Medulla oblongata (tissue), 1 donor: ENCODE measurements at regions not wholly inside any gene's neighbourhood (a gene's known extent, or its start where the extent isn't known, plus 50 kb on each side); places are given as distances from the start of the nearest gene placed in this dataset.
A peak's percentile ranks its signal among the peaks of the same experiment; 100 is the strongest.

Experiments
- DNase-seq: peaks from one replicate; pipeline ENCODE4 v3.0.0-alpha.2; 2015; ENCODE audit errors: extremely low spot score

GRCh38 chr16:6207580-6207979 lies 1110.0 kb upstream of the EEF2KMT start:
- no peak for DNase-seq

DNA sequence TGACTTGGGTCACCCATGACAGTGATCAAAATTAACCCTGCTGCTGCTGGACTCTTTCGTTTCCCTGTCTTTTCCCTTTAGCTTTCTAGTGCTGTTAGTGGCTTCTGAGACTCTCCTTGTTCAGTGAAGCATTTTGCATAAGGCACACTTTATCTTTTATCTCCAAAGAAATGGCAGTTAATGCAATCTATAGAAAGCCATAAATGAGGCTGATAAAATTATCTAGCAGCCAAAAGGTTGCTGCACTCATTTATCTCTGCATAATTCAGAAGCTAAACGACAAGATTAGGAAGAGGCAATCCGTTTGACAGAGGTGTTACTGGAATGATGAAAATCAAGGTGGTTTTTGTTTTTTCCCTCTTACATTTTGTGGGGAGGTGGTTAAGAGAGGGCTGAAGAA lies 1109.5 kb upstream of the EEF2KMT start:
- no peak for DNase-seq

DNA sequence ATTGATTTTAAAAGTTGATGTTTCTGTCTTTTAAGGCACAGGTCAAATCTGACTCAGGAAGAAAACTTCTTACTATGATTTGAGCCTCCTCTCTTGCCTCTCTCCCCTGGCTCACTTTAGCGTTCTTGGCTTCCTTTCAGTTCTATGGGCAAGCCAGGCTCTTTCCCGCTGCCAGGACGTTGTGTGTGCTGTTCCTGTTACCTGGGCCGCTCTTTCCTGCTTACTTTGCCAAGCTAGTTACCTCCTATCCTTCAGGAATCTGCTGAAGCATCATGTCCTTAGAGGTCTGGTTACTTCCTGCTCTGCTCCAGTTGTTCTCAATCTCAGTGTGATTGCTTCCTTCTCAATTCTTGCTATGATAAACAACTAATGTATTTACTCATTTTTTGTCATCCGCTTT lies 1108.5 kb upstream of the EEF2KMT start:
- no peak for DNase-seq

DNA sequence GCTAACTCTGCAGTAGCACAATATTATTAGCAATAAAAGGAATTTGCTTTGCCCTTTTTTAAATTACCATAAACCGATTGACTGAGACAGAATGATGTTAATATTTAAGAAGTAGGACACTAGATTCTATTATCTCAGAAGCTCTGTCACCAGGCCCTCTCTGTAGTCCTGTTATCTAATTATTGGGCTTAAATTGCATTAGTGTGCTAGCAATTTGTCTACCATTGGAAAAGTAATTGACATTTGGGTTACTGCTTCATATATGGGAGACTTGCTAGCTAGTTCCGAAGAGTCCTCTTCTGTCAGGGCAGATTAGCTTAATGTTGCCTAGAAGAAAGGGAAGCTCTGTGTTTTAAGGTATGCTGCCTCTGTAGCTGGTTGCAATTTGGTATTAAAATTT lies 1107.3 kb upstream of the EEF2KMT start:
- no peak for DNase-seq

GRCh38 chr16:6200861-6201260 lies 1103.3 kb upstream of the EEF2KMT start:
- no peak for DNase-seq

- DNase-seq, result no peak
Measured at GRCh38 chr16:6200271-6200670, 1102.7 kb upstream of the EEF2KMT start.

DNA sequence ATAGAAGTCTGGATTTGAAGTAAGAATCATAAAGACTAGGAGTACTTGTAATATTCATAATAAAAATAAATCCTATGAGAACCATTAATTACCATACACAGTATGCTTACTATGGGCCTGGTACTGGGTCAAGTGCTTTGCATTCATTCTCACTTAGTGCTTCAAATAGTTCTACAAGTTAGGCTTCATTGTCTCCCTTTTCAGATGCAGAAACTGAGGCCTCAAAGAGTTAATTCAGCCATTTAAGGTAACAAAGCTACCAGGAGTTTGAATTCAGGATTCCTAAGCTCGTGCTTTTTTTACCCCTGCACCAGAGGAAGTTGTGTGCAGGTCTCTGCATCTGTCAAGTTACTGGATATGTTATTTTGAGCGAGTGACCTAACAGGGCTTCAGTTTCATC lies 1098.4 kb upstream of the EEF2KMT start:
- no peak for DNase-seq

DNA sequence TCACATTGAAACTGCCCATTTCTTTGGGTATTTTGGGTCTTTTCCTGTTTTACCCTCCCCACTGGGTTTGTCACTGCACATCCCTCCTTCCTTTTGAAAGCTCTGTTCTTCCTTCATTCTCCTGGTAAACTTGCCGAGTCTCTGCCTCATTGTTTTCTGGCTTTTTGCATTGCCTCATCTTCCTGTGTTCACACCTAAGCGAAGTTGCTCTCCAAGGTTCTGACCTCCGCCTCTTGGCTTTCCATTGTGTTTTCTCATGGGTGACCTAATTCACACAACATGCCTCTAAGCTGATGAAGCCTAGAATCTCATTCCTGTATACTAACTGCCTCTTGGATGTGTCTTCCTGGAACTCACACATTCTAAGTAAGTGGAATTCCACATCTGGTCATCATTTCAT lies 1096.1 kb upstream of the EEF2KMT start:
- no peak for DNase-seq

- DNase-seq, result no peak
Measured at GRCh38 chr16:6192984-6193383, 1095.4 kb upstream of the EEF2KMT start.

DNA sequence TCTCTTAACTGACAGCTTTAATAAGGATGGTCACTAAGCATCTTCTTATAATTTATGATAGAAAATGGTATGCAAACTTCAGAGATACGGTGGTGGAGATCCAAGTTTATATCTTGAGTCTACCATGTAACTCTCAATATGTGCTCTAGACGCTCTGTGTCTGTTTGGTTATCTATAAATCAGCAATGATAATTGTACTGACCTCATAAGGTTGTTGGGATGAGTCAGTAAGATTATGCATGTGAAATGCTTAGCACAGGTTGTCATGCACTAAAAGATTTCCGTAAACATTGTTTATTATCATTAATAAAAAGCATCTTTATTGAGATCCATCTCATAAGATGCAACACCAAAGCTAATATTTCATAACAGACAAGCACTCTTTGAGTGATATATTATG lies 1094.9 kb upstream of the EEF2KMT start:
- no peak for DNase-seq

- DNase-seq, result no peak
Measured at GRCh38 chr16:6190776-6191175, 1093.2 kb upstream of the EEF2KMT start.

GRCh38 chr16:6189216-6189615 lies 1091.6 kb upstream of the EEF2KMT start:
- peak; percentile 9 for DNase-seq

DNA sequence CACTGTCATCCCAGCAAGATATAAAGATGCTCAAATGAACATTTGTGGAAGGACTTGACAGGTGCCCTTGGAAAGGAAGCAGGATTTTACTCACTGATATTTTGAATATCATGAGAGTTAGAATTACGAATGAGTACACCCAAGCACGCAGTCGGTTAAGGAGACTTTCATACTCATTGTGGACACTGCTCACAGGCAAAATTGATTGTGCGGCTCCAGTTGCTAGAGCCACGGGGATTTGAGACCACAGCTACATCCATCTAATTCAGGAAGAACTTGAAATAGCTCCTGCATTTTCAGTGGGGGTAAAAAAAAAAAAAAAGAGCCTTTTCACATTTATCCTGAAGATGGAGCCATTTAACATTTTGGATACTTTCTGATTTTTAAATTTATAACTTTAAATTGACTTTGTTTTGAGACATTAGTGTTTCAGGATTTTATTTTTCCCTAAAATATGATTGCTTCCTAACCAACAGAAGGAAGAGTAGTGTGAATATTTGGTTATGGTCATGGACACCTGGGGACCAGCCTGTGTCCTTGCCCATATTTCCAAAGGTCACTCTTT lies 1080.1 kb upstream of the EEF2KMT start:
- no peak for DNase-seq

DNA sequence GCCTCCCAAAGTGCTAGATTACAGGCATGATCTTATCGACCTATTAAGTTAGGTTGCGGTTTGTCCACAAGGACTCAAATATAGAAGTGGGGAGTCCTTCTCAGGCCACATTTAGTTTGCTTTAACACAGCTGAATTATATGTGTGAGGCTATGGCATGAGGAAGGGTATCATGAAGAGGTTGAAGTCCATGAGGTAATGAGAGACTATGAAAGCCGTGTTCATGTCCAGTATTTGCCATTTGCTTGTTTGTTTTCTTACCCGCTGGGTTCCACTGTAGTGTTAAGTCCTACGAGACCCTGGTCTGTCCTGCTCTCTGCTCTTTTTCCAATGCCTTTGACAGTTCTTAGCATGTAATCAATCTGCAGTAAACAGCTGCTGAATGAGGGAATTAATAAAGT lies 1072.4 kb upstream of the EEF2KMT start:
- no peak for DNase-seq

DNA sequence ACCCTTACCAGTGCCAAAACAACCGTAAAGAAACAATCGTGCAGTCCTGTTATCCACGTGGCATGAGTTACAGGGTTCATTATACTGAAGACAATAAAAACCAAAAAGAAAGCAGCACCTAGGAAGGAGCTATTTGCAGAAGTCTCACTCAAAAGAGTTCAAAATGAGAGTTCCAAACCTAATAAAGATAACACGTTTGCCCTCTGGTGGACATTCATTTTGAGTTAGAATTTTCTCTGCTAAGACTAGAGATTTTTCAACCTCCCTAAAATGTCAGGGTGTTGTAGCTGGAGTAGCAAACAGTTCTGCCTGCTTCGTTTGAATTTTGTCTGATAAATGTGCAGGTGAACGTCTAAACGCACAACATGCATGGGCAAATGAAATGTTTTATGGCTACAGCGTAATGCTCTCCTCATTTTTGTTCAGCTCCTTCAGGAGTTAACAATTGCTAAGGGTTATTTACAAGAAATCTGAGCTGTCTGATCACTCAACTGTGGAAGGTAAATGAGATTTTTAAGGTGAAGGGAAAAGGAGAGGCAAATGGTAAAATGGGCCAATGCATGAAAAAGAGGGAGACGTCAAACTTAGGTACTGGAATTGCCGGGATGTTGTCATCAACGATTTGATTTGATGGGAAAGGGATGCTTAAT lies 1067.9 kb upstream of the EEF2KMT start:
- peak; percentile 23 for DNase-seq

GRCh38 chr16:6160871-6161270 lies 1063.3 kb upstream of the EEF2KMT start:
- no peak for DNase-seq

DNA sequence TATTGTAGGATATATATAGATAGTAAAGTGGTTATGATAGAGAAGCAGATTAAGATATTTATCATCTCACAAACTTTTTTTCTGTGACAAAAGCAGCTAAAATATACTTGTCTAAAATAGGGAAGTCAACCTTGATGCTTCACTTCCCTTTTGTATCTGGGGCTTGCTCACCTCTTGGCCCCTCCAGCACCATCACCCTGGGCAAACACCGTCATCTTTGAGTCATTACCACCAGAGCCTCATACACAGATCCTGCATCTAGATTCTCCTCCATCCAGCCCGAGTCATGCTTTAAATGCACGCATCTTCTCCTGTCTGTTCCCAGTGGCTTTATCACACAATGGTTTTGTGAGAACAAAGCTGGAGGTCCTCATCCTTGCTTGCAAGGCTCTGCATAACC lies 1062.7 kb upstream of the EEF2KMT start:
- DNase-seq, result no peak

- DNase-seq, result no peak
Measured at GRCh38 chr16:6157806-6158205, 1060.2 kb upstream of the EEF2KMT start.

DNA sequence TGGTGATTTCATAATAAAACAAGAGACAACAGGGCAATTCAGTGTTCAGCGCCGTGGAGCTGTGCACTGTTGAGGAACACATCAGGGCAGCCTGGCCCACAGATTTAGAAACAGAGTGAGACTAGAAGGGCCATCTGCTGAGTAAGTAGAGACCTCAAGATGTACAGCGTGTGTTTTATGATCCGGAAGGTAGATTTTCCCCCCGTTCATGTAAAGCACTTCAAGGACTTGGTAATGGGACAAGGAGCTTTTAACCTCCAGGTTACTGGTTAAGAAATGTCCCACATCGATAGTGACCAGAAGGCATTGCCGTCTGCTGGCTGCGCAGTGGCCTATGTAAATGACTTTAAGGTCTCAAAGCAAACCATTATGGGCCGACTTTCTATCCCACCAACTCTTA lies 1057.7 kb upstream of the EEF2KMT start:
- DNase-seq, result peak; percentile 25

GRCh38 chr16:6153901-6154300 lies 1056.3 kb upstream of the EEF2KMT start:
- no peak for DNase-seq

DNA sequence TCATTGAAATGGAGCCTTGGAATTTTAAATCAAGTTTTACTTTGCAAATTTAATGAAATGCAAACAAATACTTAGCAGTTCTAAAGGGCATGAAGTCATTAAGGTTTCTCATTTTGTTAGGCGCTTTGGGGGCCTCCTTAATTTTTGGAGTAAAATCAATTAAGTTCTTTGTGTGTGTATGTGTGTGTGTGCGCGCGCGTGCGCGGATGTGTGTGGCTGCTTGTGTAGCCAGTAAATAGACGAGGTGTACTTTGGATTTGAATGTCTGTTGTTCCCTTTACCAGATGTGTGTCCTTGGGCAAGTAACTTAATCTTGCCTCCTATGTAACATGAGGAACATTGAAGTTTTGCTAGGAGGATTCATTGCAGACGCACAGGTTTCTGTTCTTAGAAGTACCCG lies 1051.4 kb upstream of the EEF2KMT start:
- no peak for DNase-seq

GRCh38 chr16:6148361-6148760 lies 1050.8 kb upstream of the EEF2KMT start:
- DNase-seq, result no peak

GRCh38 chr16:6146874-6147425 lies 1049.4 kb upstream of the EEF2KMT start:
- DNase-seq, result no peak

- no peak for DNase-seq
Measured at GRCh38 chr16:6146356-6146755, 1048.8 kb upstream of the EEF2KMT start.
